Glutamatergic neuron (in vitro differentiated cells): ENCODE measurements at regions not wholly inside any gene's neighbourhood (a gene's known extent, or its start where the extent isn't known, plus 50 kb on each side); places are given as distances from the start of the nearest gene placed in this dataset.

ENCODE experiments used
- DNase-seq: peaks from one replicate; pipeline ENCODE4 v3.0.0; 2022
- H3K27ac Mint-ChIP-seq: one replicate; pipeline ENCODE4 v1.8.0; 2020; ENCODE audit warnings: mild to moderate bottlenecking, mixed read lengths, inconsistent platforms; ENCODE audit not compliant: unreplicated experiment
- H3K27me3 Mint-ChIP-seq: one replicate; pipeline ENCODE4 v1.8.0; 2020; ENCODE audit warnings: mild to moderate bottlenecking, moderate library complexity, mixed read lengths, inconsistent platforms; ENCODE audit not compliant: unreplicated experiment
- H3K36me3 Mint-ChIP-seq: one replicate; pipeline ENCODE4 v1.8.0; 2020; ENCODE audit warnings: mild to moderate bottlenecking, mixed read lengths, inconsistent platforms; ENCODE audit not compliant: unreplicated experiment
- H3K4me1 Mint-ChIP-seq: one replicate; pipeline ENCODE4 v1.8.0; 2020; ENCODE audit warnings: mild to moderate bottlenecking, low read depth, mixed read lengths, inconsistent platforms; ENCODE audit not compliant: unreplicated experiment
- H3K4me3 Mint-ChIP-seq: one replicate; pipeline ENCODE4 v1.8.0; 2020; ENCODE audit warnings: mild to moderate bottlenecking, mixed read lengths, inconsistent platforms; ENCODE audit not compliant: unreplicated experiment
- H3K9me3 Mint-ChIP-seq: one replicate; pipeline ENCODE4 v1.8.0; 2020; ENCODE audit warnings: mild to moderate bottlenecking, moderate library complexity, mixed read lengths, inconsistent platforms; ENCODE audit not compliant: unreplicated experiment
- TF ChIP-seq, protein P1 (sequence below): fragments of 200-600 bp; sonication (generic); IDR thresholded peaks from one replicate; pipeline ENCODE4 v1.5.0; 2021; ENCODE audit not compliant: partially characterized antibody, unreplicated experiment

DNA sequence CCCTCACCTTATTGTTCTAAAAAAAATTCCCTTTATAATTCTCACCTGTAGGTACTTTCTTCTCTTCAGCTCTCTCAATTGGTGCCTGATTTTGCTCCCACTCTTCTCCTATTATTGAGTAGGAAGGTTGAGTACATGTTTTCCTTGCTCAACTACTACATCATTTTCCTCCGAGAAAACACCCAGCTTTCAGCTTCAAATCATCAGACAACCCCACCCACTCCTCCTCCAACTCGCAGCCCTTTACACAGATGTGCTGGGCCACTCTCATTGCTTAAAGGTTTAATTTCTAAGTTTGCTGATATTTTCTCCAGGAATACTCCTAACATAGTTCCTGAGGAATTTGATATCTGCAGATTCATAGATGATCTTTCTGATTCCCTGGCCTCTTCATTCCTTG is 734.4 kb upstream of the ZEB2 start:
- H3K27me3 Mint-ChIP-seq, result no peaks in the 10 kb centered on the region
- H3K4me1 Mint-ChIP-seq, result peaks cover 3% of the 10 kb centered on the region
- no peak overlapping the region for H3K27ac Mint-ChIP-seq

DNA sequence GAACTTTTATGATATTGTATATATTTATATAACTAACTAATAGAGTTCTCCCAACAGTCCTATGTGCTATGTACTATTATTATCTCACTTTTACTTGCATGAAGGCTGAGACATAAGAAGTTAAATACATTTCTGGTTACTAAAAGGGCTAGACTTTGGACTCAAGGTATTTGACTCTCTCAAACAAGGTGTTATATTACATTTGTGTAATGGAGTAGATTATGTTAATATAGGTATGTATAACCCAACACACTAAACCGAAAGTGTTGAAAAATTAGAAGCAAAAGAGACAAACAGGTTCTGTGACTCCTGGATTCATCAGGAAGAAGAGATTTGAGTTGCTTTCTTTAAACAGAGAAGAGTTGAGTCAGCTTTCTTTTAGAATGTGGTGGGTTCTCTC is 733.6 kb upstream of the ZEB2 start:
- Mint-ChIP-seq H3K9me3 (no peaks in the 10 kb centered on the region), H3K4me1 (peaks cover 3% of the 10 kb centered on the region), H3K27me3 (no peaks in the 10 kb centered on the region), H3K36me3 (no peaks in the 10 kb centered on the region), H3K27ac (no peak overlapping the region), H3K4me3 (no peak overlapping the region)
- no peak for DNase-seq
- TF ChIP-seq, protein P1, sequence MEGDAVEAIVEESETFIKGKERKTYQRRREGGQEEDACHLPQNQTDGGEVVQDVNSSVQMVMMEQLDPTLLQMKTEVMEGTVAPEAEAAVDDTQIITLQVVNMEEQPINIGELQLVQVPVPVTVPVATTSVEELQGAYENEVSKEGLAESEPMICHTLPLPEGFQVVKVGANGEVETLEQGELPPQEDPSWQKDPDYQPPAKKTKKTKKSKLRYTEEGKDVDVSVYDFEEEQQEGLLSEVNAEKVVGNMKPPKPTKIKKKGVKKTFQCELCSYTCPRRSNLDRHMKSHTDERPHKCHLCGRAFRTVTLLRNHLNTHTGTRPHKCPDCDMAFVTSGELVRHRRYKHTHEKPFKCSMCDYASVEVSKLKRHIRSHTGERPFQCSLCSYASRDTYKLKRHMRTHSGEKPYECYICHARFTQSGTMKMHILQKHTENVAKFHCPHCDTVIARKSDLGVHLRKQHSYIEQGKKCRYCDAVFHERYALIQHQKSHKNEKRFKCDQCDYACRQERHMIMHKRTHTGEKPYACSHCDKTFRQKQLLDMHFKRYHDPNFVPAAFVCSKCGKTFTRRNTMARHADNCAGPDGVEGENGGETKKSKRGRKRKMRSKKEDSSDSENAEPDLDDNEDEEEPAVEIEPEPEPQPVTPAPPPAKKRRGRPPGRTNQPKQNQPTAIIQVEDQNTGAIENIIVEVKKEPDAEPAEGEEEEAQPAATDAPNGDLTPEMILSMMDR, result no peak

More for the DNA sequence above, 734.4 kb upstream of the ZEB2 start:
- no peak for DNase-seq
- Mint-ChIP-seq H3K36me3 (no peaks in the 10 kb centered on the region), H3K4me3 (no peak overlapping the region), H3K9me3 (no peaks in the 10 kb centered on the region)
- TF ChIP-seq, protein P1, result no peak

DNA sequence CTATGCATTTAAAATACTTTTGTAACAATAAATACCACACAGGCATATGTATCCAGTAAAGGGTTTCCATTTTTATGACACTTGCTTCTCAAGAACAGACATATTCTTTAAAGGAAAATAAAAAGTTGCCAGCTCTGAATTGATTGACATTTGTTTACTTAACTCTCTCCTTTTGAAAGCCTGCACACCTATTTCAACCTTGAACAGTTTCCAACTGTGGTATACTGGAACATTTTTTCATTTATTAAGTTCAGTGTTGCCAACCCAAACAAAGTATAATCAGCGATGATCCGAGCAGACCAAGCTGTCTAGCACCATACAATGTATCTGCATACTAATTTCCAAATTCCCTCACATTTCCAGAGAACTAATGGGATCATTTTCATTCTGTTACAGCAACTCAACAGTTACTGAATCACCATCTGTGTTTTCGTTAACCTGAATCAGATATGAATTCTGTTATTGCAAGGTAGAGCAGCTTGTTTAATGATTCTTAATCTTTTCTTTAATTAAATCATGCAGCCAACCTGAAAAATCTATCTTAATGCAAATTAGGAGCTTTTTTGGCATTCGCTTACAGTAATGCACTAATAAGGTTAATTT is 725.5 kb upstream of the ZEB2 start:
- TF ChIP-seq, protein P1, result no peak
- H3K27me3 Mint-ChIP-seq, result no peaks in the 10 kb centered on the region

DNA sequence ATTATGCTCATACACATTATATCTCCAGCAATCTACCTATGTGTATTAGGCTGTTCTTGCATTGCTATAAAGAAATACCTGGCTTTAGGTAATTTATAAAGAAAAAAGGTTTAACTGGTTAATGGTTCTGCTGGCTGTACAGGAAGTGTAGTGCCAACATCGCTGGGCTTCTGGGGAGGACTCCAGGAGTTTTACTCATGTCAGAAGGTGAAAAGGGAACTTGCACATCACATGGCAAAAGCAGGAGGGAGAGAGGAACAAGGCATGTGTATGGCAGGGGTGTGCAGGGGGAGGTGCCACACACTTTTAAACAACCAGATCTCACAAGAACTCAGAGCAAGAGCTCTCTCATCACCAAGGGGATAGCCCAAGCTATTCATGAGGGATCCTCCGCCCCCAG is 715.4 kb upstream of the ZEB2 start:
- H3K27me3 Mint-ChIP-seq, result no peaks in the 10 kb centered on the region
- no peak for DNase-seq
- H3K4me3 Mint-ChIP-seq, result no peak overlapping the region
- TF ChIP-seq, protein P1, result no peak
- H3K9me3 Mint-ChIP-seq, result no peaks in the 10 kb centered on the region
- no peaks in the 10 kb centered on the region for H3K4me1 Mint-ChIP-seq
- H3K27ac Mint-ChIP-seq, result no peak overlapping the region
- no peaks in the 10 kb centered on the region for H3K36me3 Mint-ChIP-seq

More for the DNA sequence above, 725.5 kb upstream of the ZEB2 start:
- Mint-ChIP-seq H3K4me3 (no peak overlapping the region), H3K9me3 (no peaks in the 10 kb centered on the region), H3K36me3 (no peaks in the 10 kb centered on the region), H3K4me1 (peaks cover 2% of the 10 kb centered on the region), H3K27ac (no peak overlapping the region)
- no peak for DNase-seq

DNA sequence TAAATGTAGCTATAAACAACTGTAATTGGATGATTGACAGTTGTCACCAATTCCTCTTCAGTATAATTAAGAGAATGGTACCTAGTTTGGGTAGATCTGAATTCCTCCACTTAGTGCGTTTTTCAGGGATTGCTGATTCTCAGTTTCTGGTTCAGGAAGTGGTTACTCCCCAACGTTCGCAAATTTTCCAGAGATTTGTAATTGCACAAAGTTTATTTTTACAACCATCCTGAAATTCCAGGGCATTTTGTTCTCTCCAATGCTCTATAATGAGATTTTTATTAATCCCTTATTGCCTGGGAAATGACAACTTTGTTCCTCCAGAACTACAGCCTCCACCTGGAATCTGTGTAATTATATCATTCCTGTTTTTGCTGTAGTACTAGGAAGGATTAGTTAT is 710.6 kb upstream of the ZEB2 start:
- H3K27ac Mint-ChIP-seq, result no peak overlapping the region
- H3K4me3 Mint-ChIP-seq, result no peak overlapping the region
- TF ChIP-seq, protein P1, result no peak
- no peaks in the 10 kb centered on the region for H3K36me3 Mint-ChIP-seq
- no peaks in the 10 kb centered on the region for H3K27me3 Mint-ChIP-seq
- no peak for DNase-seq
- no peaks in the 10 kb centered on the region for H3K4me1 Mint-ChIP-seq
- H3K9me3 Mint-ChIP-seq, result no peaks in the 10 kb centered on the region
